Ishikawa (cell line): ENCODE measurements at regions not wholly inside any gene's neighbourhood (a gene's known extent, or its start where the extent isn't known, plus 50 kb on each side); places are given as distances from the start of the nearest gene placed in this dataset.

Source experiments
- CREB1 ChIP-seq: IDR thresholded peaks from 2 replicates; pipeline ENCODE4 v1.6.1; 2012; ENCODE audit warnings: low read depth
- YY1 ChIP-seq: IDR thresholded peaks from 2 replicates; pipeline ENCODE4 v1.6.1; 2012; ENCODE audit warnings: low read depth

- TF ChIP-seq YY1 (no peak), CREB1 (no peak)
Observed at GRCh38 chr4:1459081-1459721, 53.0 kb upstream of the NKX1-1 start.
